Epithelial cell of esophagus (primary cell): ENCODE measurements at regions not wholly inside any gene's neighbourhood (a gene's known extent, or its start where the extent isn't known, plus 50 kb on each side); places are given as distances from the start of the nearest gene placed in this dataset.

Experiments used
- DNase-seq: peaks from one replicate; pipeline ENCODE4 v3.0.0; 2010; ENCODE audit warnings: low read depth
- H3K4me3 ChIP-seq: 2 replicates; pipeline ENCODE4 v1.5.1; 2011; ENCODE audit warnings: mild to moderate bottlenecking, low read length, control low read depth
- CTCF ChIP-seq: IDR thresholded peaks from 2 replicates; pipeline ENCODE4 v1.5.1; 2011; ENCODE audit warnings: low read depth, mild to moderate bottlenecking, low read length, control low read depth, inconsistent platforms; ENCODE audit not compliant: insufficient read depth; ENCODE audit errors: missing control alignments

GRCh38 chr10:131844529-131845084 is 56.2 kb upstream of the PPP2R2D start:
- DNase-seq, result no peak
- no peak for TF ChIP-seq CTCF
- no peak overlapping the region for H3K4me3 ChIP-seq

- H3K4me3 ChIP-seq, result no peak overlapping the region
- DNase-seq, result no peak
- no peak for TF ChIP-seq CTCF
These were observed 55.1 kb upstream of the PPP2R2D start for GRCh38 chr10:131845505-131846239.

GRCh38 chr10:131846240-131847101 is 54.3 kb upstream of the PPP2R2D start:
- no peak for DNase-seq
- no peak for TF ChIP-seq CTCF
- no peak overlapping the region for H3K4me3 ChIP-seq

- H3K4me3 ChIP-seq, result no peak overlapping the region
- TF ChIP-seq CTCF, result no peak
- no peak for DNase-seq
These were observed 53.5 kb upstream of the PPP2R2D start for GRCh38 chr10:131847241-131847783.

- H3K4me3 ChIP-seq, result no peak overlapping the region
- TF ChIP-seq CTCF, result no peak
- no peak for DNase-seq
These were observed 52.5 kb upstream of the PPP2R2D start for GRCh38 chr10:131848296-131848695.

- DNase-seq, result no peak
These were observed 51.8 kb upstream of the PPP2R2D start for GRCh38 chr10:131848741-131849590.

More at GRCh38 chr10:131848741-131849590, 51.8 kb upstream of the PPP2R2D start:
- TF ChIP-seq CTCF, result no peak
- no peak overlapping the region for H3K4me3 ChIP-seq
